GM19035 (cell line): ENCODE measurements at regions not wholly inside any gene's neighbourhood (a gene's known extent, or its start where the extent isn't known, plus 50 kb on each side); places are given as distances from the start of the nearest gene placed in this dataset.
"Not testable (repeated sequence)": the region's sequence is repeated elsewhere in the genome, so short reads cannot be mapped to it uniquely, and the experiment has no call there.

ENCODE experiments used
- ATAC-seq: cut with Tn5 transposase; IDR thresholded peaks from one replicate; pipeline ENCODE4 v1.9.1; 2021; ENCODE audit not compliant: unreplicated experiment

DNA sequence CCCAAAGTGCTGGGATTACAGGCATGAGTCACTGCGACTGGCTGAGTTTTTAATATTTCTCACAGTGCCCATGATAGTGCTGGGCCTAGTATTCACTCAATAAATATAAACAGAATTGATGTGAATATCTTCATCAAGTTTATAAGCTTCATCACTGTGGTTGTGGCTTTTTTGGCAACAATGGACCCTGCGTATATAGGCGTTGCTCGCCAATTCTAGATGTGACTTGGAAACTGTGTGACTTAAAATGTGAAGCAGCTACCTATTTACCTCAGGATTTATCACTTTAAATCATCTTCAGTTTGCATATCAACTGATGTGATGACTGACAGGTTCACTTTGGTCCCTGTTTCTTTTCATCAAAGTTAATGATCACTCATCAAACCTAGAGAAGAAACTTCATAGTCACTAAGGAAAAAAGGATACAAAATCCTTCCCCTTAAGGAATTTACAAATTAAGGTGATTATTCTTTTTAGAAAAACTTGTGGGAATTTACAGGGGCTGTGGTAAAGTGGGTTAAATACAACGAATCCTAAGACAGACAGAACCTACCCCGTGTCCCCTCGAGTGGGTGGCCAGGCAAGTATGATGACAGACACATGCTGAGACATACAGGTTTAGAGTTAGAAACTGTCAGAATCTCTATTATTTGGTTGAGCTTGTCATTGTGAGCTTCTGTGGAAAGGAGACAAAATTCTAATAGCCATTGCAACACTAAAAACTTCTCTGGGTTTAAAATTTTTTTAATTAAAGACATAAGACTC, 101.3 kb downstream of the AKAP11 start:
- no peak for ATAC-seq

DNA sequence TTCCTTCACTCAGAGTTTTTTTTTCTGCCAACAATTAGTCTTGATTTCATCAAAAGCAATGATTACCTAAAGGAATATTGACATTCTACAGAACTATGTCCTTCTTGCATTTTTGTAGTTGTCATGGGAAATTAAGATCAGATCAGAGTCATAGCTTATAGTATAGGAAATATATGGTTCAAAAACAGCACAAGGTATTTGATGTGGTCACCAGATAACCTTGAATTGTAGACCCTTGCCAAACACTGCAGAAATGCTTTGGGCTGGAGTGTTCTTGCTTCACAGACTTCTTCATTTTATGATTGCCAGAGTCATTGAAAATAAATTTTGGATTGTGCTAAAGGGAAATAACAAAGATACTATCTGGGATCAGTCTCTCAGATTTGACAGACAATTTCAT, 103.7 kb downstream of the AKAP11 start:
- no peak for ATAC-seq

DNA sequence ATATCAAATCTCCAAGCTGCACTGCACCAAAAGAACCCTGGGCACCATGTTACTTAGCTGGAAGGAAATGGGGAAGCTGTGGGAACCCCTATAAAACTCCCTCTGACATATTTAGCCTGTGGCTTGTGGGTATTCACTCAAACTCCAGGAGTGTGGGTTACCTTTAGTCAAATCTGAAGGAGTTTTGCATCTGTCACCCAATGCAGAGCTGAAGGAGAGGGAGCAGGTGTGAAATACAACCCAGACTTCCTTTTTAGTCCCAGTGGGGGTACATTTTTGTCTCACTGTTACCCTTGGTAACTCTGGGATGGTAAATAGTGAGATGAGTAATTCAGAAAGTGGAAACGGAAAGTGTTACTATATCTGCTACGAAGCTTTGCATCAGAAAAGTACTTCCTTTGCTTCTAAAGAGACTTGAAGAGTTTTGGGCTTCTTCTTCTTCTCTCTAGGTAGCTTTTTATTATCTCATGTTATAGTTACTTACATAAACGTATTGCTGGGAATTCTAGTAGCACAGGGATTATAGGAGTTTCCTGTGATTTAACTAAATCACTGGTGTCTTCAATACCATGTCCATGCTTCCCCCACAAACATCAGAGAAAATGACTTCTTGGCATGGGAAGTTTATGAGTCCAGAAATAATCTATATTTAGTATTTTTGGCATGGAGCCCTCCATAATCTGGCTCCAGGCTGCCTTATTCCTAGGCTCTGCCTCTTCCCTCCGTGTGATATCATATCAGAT, 105.9 kb downstream of the AKAP11 start:
- peak; percentile 83 for ATAC-seq

DNA sequence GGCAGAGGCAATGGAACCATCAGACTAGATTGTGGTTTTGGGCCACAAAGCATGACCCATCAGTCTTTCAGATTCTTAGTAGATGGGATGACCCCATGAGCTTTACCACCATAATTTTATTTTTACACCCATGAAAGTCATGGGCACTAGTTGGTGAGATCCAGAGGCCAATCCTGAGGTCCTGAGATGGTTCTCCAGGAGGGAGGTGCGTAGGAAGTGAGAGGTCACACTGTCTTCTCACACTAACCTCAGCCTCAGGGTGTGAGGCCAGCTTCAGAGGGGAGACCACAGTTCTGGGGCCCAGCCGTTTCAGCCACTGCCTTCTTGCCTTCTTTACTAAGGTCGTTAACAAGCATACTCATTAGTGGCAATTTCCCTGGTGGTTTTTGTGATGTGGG, 106.4 kb downstream of the AKAP11 start:
- ATAC-seq: peak; percentile 35

DNA sequence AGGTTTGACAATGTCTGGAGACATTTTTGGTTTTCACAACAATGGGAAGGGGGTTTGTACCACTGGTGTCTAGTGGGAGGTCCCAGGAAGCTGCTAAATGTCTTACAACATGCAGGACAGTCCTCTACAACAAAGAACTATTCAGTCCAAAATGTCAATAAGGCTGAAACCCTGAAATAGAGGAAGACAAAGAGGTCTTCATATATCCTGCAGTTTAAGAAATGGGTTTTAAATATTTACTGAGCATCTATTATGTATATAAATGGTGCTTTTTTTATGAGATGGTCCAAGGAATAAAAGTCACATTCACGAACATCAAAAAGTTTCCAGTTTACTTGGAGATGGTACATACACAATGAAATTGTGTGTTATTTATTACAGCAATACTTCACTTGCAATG, 107.3 kb downstream of the AKAP11 start:
- no peak for ATAC-seq

DNA sequence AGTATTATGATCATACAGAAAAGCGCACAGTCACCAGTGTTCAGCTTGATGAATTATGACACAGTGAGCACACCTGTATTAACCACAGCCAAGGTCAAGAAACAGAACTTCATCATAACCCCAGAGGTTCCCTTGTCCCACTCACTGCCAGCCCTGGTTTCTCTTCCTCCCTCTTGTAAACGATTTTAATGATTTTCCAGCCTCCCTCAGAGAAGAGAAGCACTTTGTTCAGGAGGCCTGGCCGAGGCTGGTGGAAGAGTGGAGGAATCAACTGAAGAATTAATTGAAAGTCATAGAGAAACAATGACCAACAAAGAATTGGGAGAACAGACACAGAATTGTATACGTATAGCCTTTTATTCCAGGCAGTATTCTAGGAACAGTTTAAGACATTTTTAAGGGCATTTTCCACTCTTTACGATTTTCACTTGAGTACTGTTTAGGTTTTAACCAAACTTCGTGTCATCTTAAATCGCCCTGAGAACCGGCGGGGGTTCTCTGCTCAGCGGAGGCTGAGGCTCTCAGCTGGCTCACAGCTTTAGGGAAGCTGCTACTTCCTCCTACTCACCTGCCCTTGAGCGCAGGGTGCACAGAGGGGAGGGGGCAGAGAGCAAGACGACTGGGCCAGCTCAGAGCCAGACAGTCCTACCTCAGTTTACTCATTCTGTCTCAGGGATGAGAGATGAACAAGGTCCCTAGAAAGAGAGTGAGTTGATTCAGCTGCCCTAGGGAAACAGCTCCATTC, 108.6 kb downstream of the AKAP11 start:
- ATAC-seq: peak; percentile 45

DNA sequence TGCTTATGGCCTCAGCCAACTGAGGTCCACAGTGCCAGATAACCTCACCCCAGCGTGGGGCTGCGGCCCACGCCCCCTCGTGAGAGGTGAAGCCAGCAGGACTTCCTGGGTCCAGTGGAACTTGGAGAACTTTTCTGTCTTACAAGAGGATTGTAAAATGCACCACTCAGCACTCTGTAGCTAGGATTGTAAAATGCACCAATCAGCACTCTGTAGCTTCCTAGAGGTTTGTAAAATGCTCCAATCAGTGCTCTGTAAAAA, 109.1 kb downstream of the AKAP11 start:
- ATAC-seq: no peak

GRCh38 chr13:42381426-42381825, 109.5 kb downstream of the AKAP11 start:
- ATAC-seq: not testable (repeated sequence)

- ATAC-seq: no peak
Observed at GRCh38 chr13:42383025-42383424, 111.1 kb downstream of the AKAP11 start.

DNA sequence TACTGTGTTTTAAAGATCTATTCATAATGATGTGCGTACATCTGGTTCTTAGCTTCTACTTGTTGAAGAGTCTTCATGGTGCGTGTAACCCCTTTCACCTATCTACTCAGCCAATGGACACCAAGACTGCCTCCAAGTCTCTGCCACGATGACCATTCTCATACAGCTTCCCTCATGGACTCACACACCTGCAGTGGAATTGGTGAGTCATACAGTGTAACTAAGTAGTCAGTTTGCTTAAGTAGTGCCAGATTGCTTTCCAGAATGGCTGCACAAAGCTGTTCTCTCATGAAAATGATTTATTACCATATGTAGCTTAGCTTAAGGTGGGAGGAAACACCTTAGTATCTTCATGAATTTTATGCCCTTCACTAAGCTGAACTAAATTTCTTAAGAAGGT, 112.3 kb downstream of the AKAP11 start:
- ATAC-seq: no peak

DNA sequence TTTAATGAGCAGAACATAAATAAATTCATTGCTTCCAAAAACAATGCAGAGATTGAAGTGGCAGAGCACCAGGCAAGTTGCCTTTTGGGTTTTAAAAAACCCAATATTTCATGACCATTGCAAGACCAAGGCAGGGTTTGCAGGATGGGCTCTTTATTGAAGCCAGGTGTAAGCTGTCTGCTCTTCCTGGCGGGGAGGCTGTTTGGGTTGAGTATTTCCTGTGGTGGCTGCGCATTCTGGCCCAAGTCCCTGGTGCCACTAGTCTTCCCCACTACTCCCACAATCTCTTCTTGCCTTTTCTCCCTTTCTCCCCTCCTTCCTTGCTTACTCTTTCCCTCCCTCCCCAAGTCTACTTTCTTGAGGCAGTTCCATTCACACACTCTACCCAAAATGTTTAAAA, 116.4 kb downstream of the AKAP11 start:
- ATAC-seq: no peak

GRCh38 chr13:42389041-42389440, 117.1 kb downstream of the AKAP11 start:
- ATAC-seq: no peak

GRCh38 chr13:42392180-42392579, 120.2 kb downstream of the AKAP11 start:
- ATAC-seq: no peak

- no peak for ATAC-seq
Observed at GRCh38 chr13:42392716-42393572, 121.0 kb downstream of the AKAP11 start.

- ATAC-seq: no peak
Observed at GRCh38 chr13:42393573-42394360, 121.8 kb downstream of the AKAP11 start.

DNA sequence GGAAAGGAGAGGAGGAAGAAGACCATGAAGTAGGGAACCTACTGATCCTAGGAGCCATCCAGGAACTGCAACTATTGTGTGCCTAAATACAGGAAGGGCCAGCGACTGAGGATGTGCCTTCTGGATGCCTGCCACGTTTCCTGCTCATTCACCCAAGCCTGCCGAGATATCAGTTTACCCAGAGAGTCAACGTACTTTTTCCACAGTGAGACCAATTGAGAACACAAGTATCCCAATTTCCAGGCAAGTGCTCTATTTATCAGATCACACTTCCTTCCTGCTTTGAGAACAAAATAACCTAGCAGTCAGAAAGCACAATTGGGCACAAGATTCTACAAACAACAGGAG, 122.4 kb downstream of the AKAP11 start:
- ATAC-seq: no peak

DNA sequence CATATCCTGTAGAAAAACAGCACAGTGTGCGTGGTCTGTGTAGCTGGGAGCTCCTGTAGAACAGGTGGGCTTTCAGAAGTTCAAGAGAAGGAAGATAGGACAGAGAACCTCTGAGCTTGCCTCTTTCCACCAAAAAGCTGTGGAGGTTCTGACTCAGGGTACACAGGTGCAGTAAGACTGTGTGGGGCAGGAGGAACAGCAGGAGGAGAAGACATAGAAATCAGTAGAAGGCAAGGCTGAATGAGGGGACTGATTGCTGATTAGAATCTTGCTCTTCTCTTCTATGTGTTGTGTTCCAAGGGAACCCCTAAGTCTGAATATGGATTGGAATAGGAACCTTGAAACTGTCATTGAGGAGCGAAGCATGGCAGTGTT, 122.7 kb downstream of the AKAP11 start:
- no peak for ATAC-seq

- ATAC-seq: no peak
Observed at GRCh38 chr13:42395086-42395821, 123.3 kb downstream of the AKAP11 start.

DNA sequence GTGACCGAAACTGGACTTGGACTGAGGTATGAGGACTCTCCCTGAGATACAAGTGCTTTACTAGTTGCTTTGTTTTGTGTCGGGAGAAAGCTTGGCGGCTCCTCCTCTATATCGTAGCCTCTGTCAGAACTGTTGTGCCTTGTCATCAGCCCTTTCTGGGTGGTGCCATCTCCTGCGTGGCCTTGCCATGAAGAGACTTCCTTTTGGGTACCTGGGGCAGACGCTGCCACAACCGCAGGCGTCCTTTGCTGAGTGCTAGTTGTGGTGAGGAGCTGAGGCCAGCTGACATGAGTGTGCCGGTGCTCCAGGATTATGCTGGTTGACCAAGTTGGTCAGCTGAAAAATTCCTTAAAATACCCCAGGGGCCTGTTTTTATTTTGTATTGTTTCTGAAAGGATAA, 124.5 kb downstream of the AKAP11 start:
- ATAC-seq: no peak
